ENCODE measurements at regions not wholly inside any gene's neighbourhood (a gene's known extent, or its start where the extent isn't known, plus 50 kb on each side); places are given as distances from the start of the nearest gene placed in this dataset.

GRCh38 chr10:100618091-100618615, 82.4 kb downstream of the HIF1AN start:
- no peak for ATAC-seq
- no peak for TF ChIP-seq CTCF (IDR thresholded peaks at IDR 0.05)
- intact Hi-C loops (cut with DNase I) = no loop called here
- DNase-seq = no peak
- Histone ChIP-seq H3K4me1 (no peaks in the 10 kb centered on the region), H3K4me3 (no peak overlapping the region), H3K9me3 (no peaks in the 10 kb centered on the region), H3K36me3 (no peaks in the 10 kb centered on the region), H3K27me3 (peaks cover 8 to 98% of the 10 kb centered on the region in 2 donors), H3K27ac (no peak overlapping the region)

DNA sequence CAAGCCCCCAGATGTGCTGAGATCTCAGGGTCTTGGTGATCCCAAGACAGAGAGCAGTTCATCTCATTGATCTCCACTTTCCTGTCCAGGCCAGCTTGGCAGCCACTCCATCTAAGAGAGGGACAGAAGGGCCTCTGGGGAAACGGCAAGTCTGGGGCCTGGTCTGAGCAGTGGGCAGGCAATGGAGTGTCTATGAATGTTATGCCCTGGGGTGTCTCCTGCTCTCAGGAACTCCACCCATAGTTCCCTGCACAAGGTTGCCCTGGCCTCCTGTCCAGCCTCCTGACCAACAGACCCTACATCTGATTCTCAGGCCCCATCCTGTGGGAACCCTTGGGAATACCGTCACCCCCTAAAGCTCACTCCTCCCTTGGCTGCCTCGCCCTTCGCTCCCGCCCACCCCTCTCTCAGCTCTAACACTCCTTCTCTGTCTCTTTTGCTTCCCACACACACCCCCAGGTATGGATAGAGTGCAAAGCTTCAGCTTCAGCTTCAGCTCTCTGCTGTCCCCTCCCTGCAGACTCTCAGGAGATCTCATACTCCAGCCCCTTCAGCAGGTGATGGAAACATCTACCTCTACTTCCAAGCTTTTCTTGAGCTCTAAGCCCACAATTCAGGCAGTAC, 83.0 kb downstream of the HIF1AN start:
- Histone ChIP-seq H3K36me3 (no peaks in the 10 kb centered on the region), H3K27ac (no peak overlapping the region), H3K4me3 (no peak overlapping the region), H3K4me1 (no peaks in the 10 kb centered on the region), H3K9me3 (no peaks in the 10 kb centered on the region), H3K27me3 (peaks cover 9 to 99% of the 10 kb centered on the region in 2 donors)
- TF ChIP-seq CTCF (IDR thresholded peaks at IDR 0.05) = no peak
- intact Hi-C loops (cut with DNase I) = no loop called here
- no peak for DNase-seq
- ATAC-seq = no peak

DNA sequence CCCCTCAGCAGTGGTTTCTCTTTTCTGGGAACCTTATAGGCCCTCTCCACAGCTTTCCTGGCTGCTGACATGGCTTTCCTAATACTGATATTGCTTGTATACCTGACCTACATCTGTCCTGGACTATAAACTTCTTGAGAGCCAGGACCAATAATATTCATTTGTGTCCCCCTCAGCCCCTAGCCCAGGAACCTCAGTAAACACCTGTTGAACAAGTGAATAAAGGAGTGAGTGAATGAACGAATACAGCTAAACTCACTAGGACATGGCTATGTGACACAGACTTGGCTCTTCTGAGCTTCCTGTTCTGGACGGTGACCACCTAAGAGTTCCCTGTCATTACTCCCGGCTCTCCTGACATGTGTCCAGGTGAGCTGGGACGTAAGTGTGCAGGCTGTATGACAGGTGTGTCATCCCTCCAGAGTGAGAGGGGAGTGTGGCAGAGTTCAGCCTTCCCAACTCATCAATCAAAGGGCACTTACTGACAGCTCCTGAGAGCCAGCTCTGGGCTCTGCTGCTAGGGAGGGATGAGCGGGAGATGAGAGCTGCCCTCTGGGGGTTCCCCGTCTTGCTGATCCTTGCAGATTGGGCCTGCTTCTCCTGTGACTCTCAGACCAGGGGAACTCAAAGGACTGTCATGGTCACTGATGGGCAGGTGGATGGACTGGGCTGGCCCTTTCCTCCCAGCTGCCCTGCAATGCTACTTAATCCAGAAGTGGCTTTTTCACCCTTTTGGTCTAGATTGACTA, 84.5 kb downstream of the HIF1AN start:
- no peaks in the 10 kb centered on the region for H3K4me1 ChIP-seq
- TF ChIP-seq CTCF (IDR thresholded peaks at IDR 0.05) = no peak
- H3K9me3 ChIP-seq = no peaks in the 10 kb centered on the region
- intact Hi-C loops (cut with DNase I) = no loop called here
- no peak overlapping the region for H3K4me3 ChIP-seq
- no peak overlapping the region for H3K27ac ChIP-seq
- no peak for DNase-seq
- peaks cover 21 to 100% of the 10 kb centered on the region in 2 donors for H3K27me3 ChIP-seq
- no peak for ATAC-seq
- H3K36me3 ChIP-seq = no peaks in the 10 kb centered on the region

DNA sequence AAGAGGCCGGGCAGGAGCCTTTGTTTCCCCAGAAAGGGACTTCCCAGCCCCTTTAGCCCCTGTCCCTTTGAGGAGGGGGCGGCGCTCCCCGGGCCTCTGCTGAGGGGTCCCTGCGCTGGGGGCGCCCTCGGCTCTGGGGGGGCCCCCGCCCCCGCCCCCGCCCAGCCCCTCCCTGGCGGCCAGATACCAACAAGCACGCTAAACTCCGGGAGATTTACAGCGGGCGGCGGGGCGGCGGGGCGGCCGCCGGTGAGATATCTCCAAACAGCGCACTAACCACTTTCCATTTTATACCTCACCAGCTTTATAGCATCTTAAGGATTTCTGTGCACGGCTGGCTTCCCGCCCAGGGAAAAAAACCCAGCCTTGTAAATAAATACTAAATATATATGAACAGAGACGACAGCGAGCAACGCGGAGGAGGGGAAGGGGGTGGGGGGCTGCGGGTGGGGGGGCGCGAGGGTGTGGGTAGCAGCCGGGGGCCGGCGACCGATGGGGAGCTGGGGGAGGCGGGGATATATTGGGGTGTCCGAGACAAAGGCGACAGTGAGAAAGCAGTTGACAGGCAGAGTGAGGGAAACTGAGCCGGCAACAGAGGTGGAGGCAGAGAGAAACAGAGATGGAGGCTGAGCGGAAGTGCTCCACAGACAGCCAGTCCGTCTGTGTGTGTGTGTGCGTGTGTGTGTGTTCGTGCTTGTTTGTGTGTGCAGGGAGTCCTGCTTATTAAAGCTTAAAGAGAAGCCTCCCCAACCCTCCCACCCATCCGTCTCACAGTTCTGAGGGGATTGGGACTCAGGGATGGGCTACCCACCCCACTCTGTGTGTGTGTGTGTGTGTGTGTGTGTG, 85.8 kb downstream of the HIF1AN start:
- Histone ChIP-seq H3K4me1 (no peaks in the 10 kb centered on the region), H3K36me3 (no peaks in the 10 kb centered on the region), H3K27me3 (peaks cover 21 to 100% of the 10 kb centered on the region in 2 donors), H3K27ac (no peak overlapping the region), H3K4me3 (no peak overlapping the region), H3K9me3 (no peaks in the 10 kb centered on the region)
- no peak for ATAC-seq
- no peak for TF ChIP-seq CTCF (IDR thresholded peaks at IDR 0.05)
- peak in 2 of 4 donors; percentile 16 to 26 for DNase-seq
- intact Hi-C loops (cut with DNase I) = no loop called here

- Histone ChIP-seq H3K27ac (no peak overlapping the region), H3K27me3 (peaks cover 21 to 98% of the 10 kb centered on the region in 2 donors), H3K36me3 (no peaks in the 10 kb centered on the region), H3K9me3 (no peaks in the 10 kb centered on the region), H3K4me3 (no peak overlapping the region), H3K4me1 (no peaks in the 10 kb centered on the region)
- no peak for ATAC-seq
- no peak for DNase-seq
- no peak for TF ChIP-seq CTCF (IDR thresholded peaks at IDR 0.05)
- intact Hi-C loops (cut with DNase I) = no loop called here
Measured at GRCh38 chr10:100622946-100623345, 87.2 kb downstream of the HIF1AN start.

All from left lung (tissue), 4 donors.